B cell (primary cell): ENCODE measurements at regions not wholly inside any gene's neighbourhood (a gene's known extent, or its start where the extent isn't known, plus 50 kb on each side); places are given as distances from the start of the nearest gene placed in this dataset.

ENCODE experiments used
- CTCF ChIP-seq: fragments of 200-600 bp; IDR thresholded peaks from one replicate; pipeline ENCODE4 v1.8.0; 2022; ENCODE audit warnings: antibody characterized with exemption, mild to moderate bottlenecking
- EZH2 ChIP-seq: IDR thresholded peaks from 2 replicates; pipeline ENCODE4 v1.6.1; 2012; ENCODE audit warnings: borderline replicate concordance, low read depth, mild to moderate bottlenecking, moderate library complexity, low read length; ENCODE audit not compliant: insufficient read depth, poor library complexity, severe bottlenecking

- no peak for TF ChIP-seq CTCF
- no peak for TF ChIP-seq EZH2
Measured at GRCh38 chr15:79230766-79231165, 51.8 kb upstream of the ANKRD34C start.
